ENCODE measurements at regions not wholly inside any gene's neighbourhood (a gene's known extent, or its start where the extent isn't known, plus 50 kb on each side); places are given as distances from the start of the nearest gene placed in this dataset.

- Histone ChIP-seq H3K27ac (ENCODE audit: low read depth in 1 of 2, low read length in 2 of 2) (no peak overlapping the region), H3K27me3 (ENCODE audit: control insufficient read depth in 4 of 4, insufficient read depth in 4 of 4, low read length in 3 of 4) (no peaks in the 10 kb centered on the region), H3K9ac (ENCODE audit: low read depth in 1 of 2, low read length in 2 of 2) (no peak overlapping the region), H3K9me3 (ENCODE audit: control insufficient read depth in 4 of 4, low read length in 3 of 4) (no peaks in the 10 kb centered on the region), H3K4me1 (ENCODE audit: control insufficient read depth in 4 of 4, insufficient read depth in 4 of 4, low read length in 3 of 4) (no peaks in the 10 kb centered on the region), H3K4me3 (ENCODE audit: low read depth in 1 of 3, low read length in 3 of 3) (no peak overlapping the region), H3K36me3 (ENCODE audit: control insufficient read depth in 4 of 4, insufficient read depth in 3 of 4, low read depth in 1 of 4, low read length in 3 of 4) (no peaks in the 10 kb centered on the region)
- no peak for TF ChIP-seq ZBTB33 (IDR thresholded peaks at IDR 0.05)
- no peak for TF ChIP-seq JUND (IDR thresholded peaks at IDR 0.05)
- no peak for TF ChIP-seq EGR1 (IDR thresholded peaks at IDR 0.05; ENCODE audit: low read depth in 2 of 2)
- TF ChIP-seq SP1 (IDR thresholded peaks at IDR 0.05), result no peak
- TF ChIP-seq FOXA2 (IDR thresholded peaks at IDR 0.05), result no peak
- no peak for TF ChIP-seq ATF3 (IDR thresholded peaks at IDR 0.05)
- WGBS, result 34% methylated on average over 3 of the region's 3 CpGs
- no peak for DNase-seq (ENCODE audit: low spot score)
Observed at GRCh38 chrX:155747520-155747919, 133.6 kb upstream of the VAMP7 start.

- H3K4me3 ChIP-seq (ENCODE audit: low read depth in 1 of 3, low read length in 3 of 3), result no peak overlapping the region
- no peaks in the 10 kb centered on the region for H3K9me3 ChIP-seq (ENCODE audit: control insufficient read depth in 4 of 4, low read length in 3 of 4)
- no peak overlapping the region for H3K27ac ChIP-seq (ENCODE audit: low read depth in 1 of 2, low read length in 2 of 2)
- TF ChIP-seq ATF3 (IDR thresholded peaks at IDR 0.05), result no peak
- TF ChIP-seq REST (IDR thresholded peaks at IDR 0.05), result no peak
- TF ChIP-seq HNF4A (conservative IDR thresholded peaks at IDR 0.05), result no peak
- TF ChIP-seq MAX (IDR thresholded peaks at IDR 0.05), result no peak
- no peak for TF ChIP-seq CTCF (IDR thresholded peaks at IDR 0.05; ENCODE audit: low read depth, low read length, missing input control)
- no peak for TF ChIP-seq GABPA (IDR thresholded peaks at IDR 0.05 in 1 of 2, conservative IDR thresholded peaks at IDR 0.05 in 1 of 2)
- no peak for TF ChIP-seq SP1 (IDR thresholded peaks at IDR 0.05)
- no peak for TF ChIP-seq FOXA1 (IDR thresholded peaks at IDR 0.05)
- TF ChIP-seq FOXA2 (IDR thresholded peaks at IDR 0.05), result no peak
- no peak for TF ChIP-seq HNF4G (IDR thresholded peaks at IDR 0.05)
- no peak for TF ChIP-seq RAD21 (IDR thresholded peaks at IDR 0.05)
- no peak for TF ChIP-seq RXRA (IDR thresholded peaks at IDR 0.05)
- no peak for TF ChIP-seq ZBTB33 (IDR thresholded peaks at IDR 0.05)
- no peak for TF ChIP-seq JUND (IDR thresholded peaks at IDR 0.05)
- TF ChIP-seq NR2F2 (IDR thresholded peaks at IDR 0.05), result no peak
- no peak for TF ChIP-seq TAF1 (conservative IDR thresholded peaks at IDR 0.05)
- no peak for TF ChIP-seq YY1 (IDR thresholded peaks at IDR 0.05)
- TF ChIP-seq EGR1 (IDR thresholded peaks at IDR 0.05; ENCODE audit: low read depth in 2 of 2), result no peak
- WGBS, result 37% methylated on average over 2 of the region's 2 CpGs
- no peaks in the 10 kb centered on the region for H3K4me1 ChIP-seq (ENCODE audit: control insufficient read depth in 4 of 4, insufficient read depth in 4 of 4, low read length in 3 of 4)
- H3K36me3 ChIP-seq (ENCODE audit: control insufficient read depth in 4 of 4, insufficient read depth in 3 of 4, low read depth in 1 of 4, low read length in 3 of 4), result no peaks in the 10 kb centered on the region
- no peaks in the 10 kb centered on the region for H3K27me3 ChIP-seq (ENCODE audit: control insufficient read depth in 4 of 4, insufficient read depth in 4 of 4, low read length in 3 of 4)
- DNase-seq (ENCODE audit: low spot score), result peak; percentile 41
- H3K9ac ChIP-seq (ENCODE audit: low read depth in 1 of 2, low read length in 2 of 2), result no peak overlapping the region
Observed at GRCh38 chrX:155745792-155746191, 133.0 kb upstream of the TMLHE start.

Measured in liver (tissue), 8 donors.